K562 (cell line): ENCODE measurements at regions not wholly inside any gene's neighbourhood (a gene's known extent, or its start where the extent isn't known, plus 50 kb on each side); places are given as distances from the start of the nearest gene placed in this dataset.

Experiments used
- COPS2 ChIP-seq: fragments of 450-650 bp; conservative IDR thresholded peaks from 2 replicates; pipeline ENCODE4 v1.6.1; 2016; ENCODE audit warnings: mild to moderate bottlenecking, moderate library complexity
- CUX1 ChIP-seq: fragments of 200-800 bp; sonication (Bioruptor generic); IDR thresholded peaks from 2 replicates; pipeline ENCODE4 v1.6.1; 2016; ENCODE audit warnings: missing genetic modification characterization, missing compliant biosample characterization
- ELF1 ChIP-seq: fragments of 200-800 bp; sonication (Bioruptor generic); IDR thresholded peaks from 2 replicates; pipeline ENCODE4 v1.6.1; 2016; ENCODE audit warnings: missing genetic modification characterization, missing compliant biosample characterization
- JUN ChIP-seq, 2 experiments: sonication (generic) in 1 of 2; formaldehyde crosslinking in 1 of 2; IDR thresholded peaks; 2 replicates each; pipeline versions ENCODE4 v1.6.1 to v1.8.0; 2012 to 2022; ENCODE audit warnings: borderline replicate concordance in 2 of 2, mild to moderate bottlenecking in 2 of 2, improper control_type of control experiment in 1 of 2, low read depth in 1 of 2, low read length in 1 of 2, missing genetic modification reagents in 1 of 2
- MITF ChIP-seq: IDR thresholded peaks from 2 replicates; pipeline ENCODE4 v1.6.1; 2014; ENCODE audit warnings: antibody characterized with exemption
- MYBL2 ChIP-seq, 2 experiments: fragments of 450-650 bp in 1 of 2; sonication (generic) in 1 of 2; formaldehyde crosslinking in 1 of 2; IDR thresholded peaks; 2 replicates each; pipeline versions ENCODE4 v1.6.1 to v1.8.1; 2017 to 2022; ENCODE audit warnings: borderline replicate concordance in 1 of 2, inconsistent platforms in 1 of 2, low read depth in 1 of 2, mild to moderate bottlenecking in 1 of 2, missing genetic modification reagents in 1 of 2, moderate library complexity in 1 of 2
- RUNX1 ChIP-seq: sonication (generic); IDR thresholded peaks from 2 replicates; pipeline ENCODE4 v1.6.1; 2016; ENCODE audit warnings: antibody characterized with exemption, low read depth
- SREBF2 ChIP-seq: sonication (generic); formaldehyde crosslinking; IDR thresholded peaks from 2 replicates; pipeline ENCODE4 v1.4.0; 2020; ENCODE audit warnings: mild to moderate bottlenecking, missing genetic modification reagents
- TARDBP ChIP-seq: fragments of 450-650 bp; IDR thresholded peaks from 2 replicates; pipeline ENCODE4 v1.6.1; 2016
- TBL1XR1 ChIP-seq, 2 experiments: IDR thresholded peaks; 2 replicates each; pipeline ENCODE4 v1.6.1; 2012; ENCODE audit warnings: improper control_type of control experiment in 2 of 2, low read length in 2 of 2, mild to moderate bottlenecking in 1 of 2
- TCF7 ChIP-seq: sonication (generic); IDR thresholded peaks from 2 replicates; pipeline ENCODE4 v1.6.1; 2016; ENCODE audit warnings: antibody characterized with exemption, borderline replicate concordance
- WHSC1 ChIP-seq: IDR thresholded peaks from one replicate; pipeline ENCODE4 v1.6.1; 2012; ENCODE audit warnings: low read length, control low read depth, inconsistent platforms
- ZFPM2 ChIP-seq: fragments of 250-450 bp; sonication (Bioruptor Pico); IDR thresholded peaks from 2 replicates; pipeline ENCODE4 v1.5.1; 2022; ENCODE audit warnings: mild to moderate bottlenecking

- TF ChIP-seq SREBF2 (CRISPR knock-in tag) (no peak), ZFPM2 (no peak), TBL1XR1 (IDR thresholded peaks at IDR 0.05; ENCODE audit: low read length in 2 of 2) (no peak), RUNX1 (no peak), JUN (IDR thresholded peaks at IDR 0.05; ENCODE audit: borderline replicate concordance, low read depth, low read length) (no peak), JUN (CRISPR knock-in tag; IDR thresholded peaks at IDR 0.05; ENCODE audit: borderline replicate concordance) (no peak), TCF7 (no peak), CUX1 (CRISPR knock-in tag) (no peak), MITF (no peak), COPS2 (no peak), MYBL2 (IDR thresholded peaks at IDR 0.05; ENCODE audit: low read depth) (no peak), MYBL2 (CRISPR knock-in tag; IDR thresholded peaks at IDR 0.05; ENCODE audit: borderline replicate concordance) (no peak), ELF1 (tag) (no peak), WHSC1 (no peak), TARDBP (no peak)
- TF ChIP-seq, all 486 proteins: peak for 0
Observed at GRCh38 chr4:146076081-146076480, 99.4 kb upstream of the LSM6 start (continued).
